ENCODE measurements at regions not wholly inside any gene's neighbourhood (a gene's known extent, or its start where the extent isn't known, plus 50 kb on each side); places are given as distances from the start of the nearest gene placed in this dataset.

DNA sequence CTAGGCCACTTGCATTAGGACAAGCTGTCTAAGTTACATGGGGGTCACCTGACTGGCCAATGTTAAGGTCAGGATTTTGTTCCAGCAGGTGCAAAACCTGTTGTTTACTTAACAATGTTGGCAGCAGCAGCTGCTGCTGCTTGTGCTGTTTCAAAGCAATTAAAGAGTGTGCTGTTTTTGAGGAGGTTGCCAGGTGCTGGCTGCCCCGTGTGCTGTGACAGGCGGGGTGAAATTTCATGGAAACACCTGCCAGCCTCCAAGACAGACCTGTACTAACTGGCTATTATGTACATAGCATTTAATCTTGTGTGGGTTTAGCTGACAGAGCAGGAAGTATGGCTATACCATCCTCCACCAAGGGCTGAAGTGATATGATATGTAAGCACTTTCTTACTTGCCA is 224.9 kb downstream of the ASXL3 start:
- TF ChIP-seq, protein P1, sequence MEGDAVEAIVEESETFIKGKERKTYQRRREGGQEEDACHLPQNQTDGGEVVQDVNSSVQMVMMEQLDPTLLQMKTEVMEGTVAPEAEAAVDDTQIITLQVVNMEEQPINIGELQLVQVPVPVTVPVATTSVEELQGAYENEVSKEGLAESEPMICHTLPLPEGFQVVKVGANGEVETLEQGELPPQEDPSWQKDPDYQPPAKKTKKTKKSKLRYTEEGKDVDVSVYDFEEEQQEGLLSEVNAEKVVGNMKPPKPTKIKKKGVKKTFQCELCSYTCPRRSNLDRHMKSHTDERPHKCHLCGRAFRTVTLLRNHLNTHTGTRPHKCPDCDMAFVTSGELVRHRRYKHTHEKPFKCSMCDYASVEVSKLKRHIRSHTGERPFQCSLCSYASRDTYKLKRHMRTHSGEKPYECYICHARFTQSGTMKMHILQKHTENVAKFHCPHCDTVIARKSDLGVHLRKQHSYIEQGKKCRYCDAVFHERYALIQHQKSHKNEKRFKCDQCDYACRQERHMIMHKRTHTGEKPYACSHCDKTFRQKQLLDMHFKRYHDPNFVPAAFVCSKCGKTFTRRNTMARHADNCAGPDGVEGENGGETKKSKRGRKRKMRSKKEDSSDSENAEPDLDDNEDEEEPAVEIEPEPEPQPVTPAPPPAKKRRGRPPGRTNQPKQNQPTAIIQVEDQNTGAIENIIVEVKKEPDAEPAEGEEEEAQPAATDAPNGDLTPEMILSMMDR (IDR thresholded peaks at IDR 0.05; ENCODE audit: borderline replicate concordance, insufficient read depth, low read depth, low read length): no peak
- no peak overlapping the region for H3K4me3 ChIP-seq (ENCODE audit: low read depth, low read length)

Measured in GM12875 (cell line).